CD8-positive, alpha-beta memory T cell (primary cell): ENCODE measurements at regions not wholly inside any gene's neighbourhood (a gene's known extent, or its start where the extent isn't known, plus 50 kb on each side); places are given as distances from the start of the nearest gene placed in this dataset.

Source experiments
- CTCF ChIA-PET: fragments of 350-600 bp; sonication (Branson Sonifier 250); formaldehyde crosslinking; loops from one replicate; lab custom pipeline; 2021; ENCODE audit warnings: antibody characterized with exemption; lab: Charles Lee
- POLR2A ChIA-PET: fragments of 350-600 bp; sonication (Branson Sonifier 250); formaldehyde crosslinking; loops from one replicate; lab custom pipeline; 2021; ENCODE audit warnings: antibody characterized with exemption; lab: Charles Lee
- DNase-seq, 5 donors: peaks; one replicate each; pipeline versions ENCODE4 v3.0.0 to v3.0.0-alpha.2; 2020 to 2022; ENCODE audit warnings: mixed read lengths in 1 of 5
- H3K27ac ChIP-seq: one replicate; pipeline ENCODE4 v1.7.0; 2013; ENCODE audit warnings: low read depth, mild to moderate bottlenecking, low read length, moderate library complexity
- H3K27me3 ChIP-seq: 2 replicates; pipeline ENCODE4 v1.7.0; 2013; ENCODE audit warnings: low read length, mild to moderate bottlenecking; ENCODE audit not compliant: insufficient read depth, poor library complexity, severe bottlenecking
- H3K36me3 ChIP-seq: 2 replicates; pipeline ENCODE4 v1.7.0; 2013; ENCODE audit warnings: mild to moderate bottlenecking, low read length, moderate library complexity; ENCODE audit not compliant: insufficient read depth
- H3K4me1 ChIP-seq: 2 replicates; pipeline ENCODE4 v1.7.0; 2013; ENCODE audit warnings: mild to moderate bottlenecking, low read length, moderate library complexity; ENCODE audit not compliant: insufficient read depth
- H3K4me3 ChIP-seq: 2 replicates; pipeline ENCODE4 v1.7.0; 2013; ENCODE audit warnings: mild to moderate bottlenecking, low read length
- H3K9me3 ChIP-seq: 2 replicates; pipeline ENCODE4 v1.7.0; 2013; ENCODE audit warnings: mild to moderate bottlenecking, low read length
- H3K27ac Mint-ChIP-seq, 8 donors: one replicate each; pipeline ENCODE4 v1.8.0; 2020 to 2021; ENCODE audit warnings: mixed read lengths in 8 of 8, mild to moderate bottlenecking in 6 of 8, inconsistent platforms in 3 of 8, moderate library complexity in 3 of 8
- H3K27me3 Mint-ChIP-seq, 2 donors: one replicate each; pipeline ENCODE4 v1.8.0; 2020 to 2021; ENCODE audit warnings: mixed read lengths in 2 of 2, mild to moderate bottlenecking in 1 of 2, moderate library complexity in 1 of 2
- H3K36me3 Mint-ChIP-seq, 3 donors: one replicate each; pipeline ENCODE4 v1.8.0; 2020 to 2021; ENCODE audit warnings: mixed read lengths in 3 of 3, inconsistent platforms in 1 of 3, mild to moderate bottlenecking in 1 of 3
- H3K4me1 Mint-ChIP-seq, 3 donors: one replicate each; pipeline ENCODE4 v1.8.0; 2020 to 2021; ENCODE audit warnings: mixed read lengths in 3 of 3, inconsistent platforms in 1 of 3, mild to moderate bottlenecking in 1 of 3
- H3K4me3 Mint-ChIP-seq, 7 donors: one replicate each; pipeline ENCODE4 v1.8.0; 2020 to 2021; ENCODE audit warnings: mixed read lengths in 7 of 7, mild to moderate bottlenecking in 6 of 7, moderate library complexity in 4 of 7, inconsistent platforms in 2 of 7
- H3K9me3 Mint-ChIP-seq, 5 donors: one replicate each; pipeline ENCODE4 v1.8.0; 2020 to 2022; ENCODE audit warnings: mixed read lengths in 5 of 5, mild to moderate bottlenecking in 3 of 5, moderate library complexity in 2 of 5, inconsistent platforms in 1 of 5

DNA sequence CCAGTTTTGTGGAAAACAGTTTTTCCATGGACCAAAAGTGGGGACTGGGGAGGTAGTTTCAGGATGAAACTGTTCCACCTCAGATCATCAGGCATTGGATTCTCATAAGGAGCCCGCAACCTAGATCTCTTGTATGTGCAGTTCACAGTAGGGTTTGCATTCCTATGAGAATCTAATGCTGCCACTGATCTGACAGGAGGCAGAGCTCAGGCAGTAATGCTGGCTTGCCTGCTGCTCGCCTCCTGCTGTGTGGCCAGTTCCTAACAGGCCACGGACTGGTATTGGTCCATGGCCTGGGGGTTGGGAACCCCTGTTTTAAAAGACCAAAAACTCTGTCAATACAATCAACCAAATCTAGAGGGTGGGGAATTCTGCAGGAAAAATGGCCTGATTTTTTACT, 100.0 kb upstream of the EOLA2 start:
- H3K27me3 Mint-ChIP-seq = peaks cover 7 to 8% of the 10 kb centered on the region in 2 donors
- no peaks in the 10 kb centered on the region for H3K9me3 ChIP-seq
- peaks cover 4 to 16% (median 9%) of the 10 kb centered on the region in 5 donors for H3K9me3 Mint-ChIP-seq
- no peak for DNase-seq
- ChIA-PET POLR2A (no interaction called here), CTCF (no interaction called here)
- H3K4me3 Mint-ChIP-seq = no peak overlapping the region
- no peaks in the 10 kb centered on the region for H3K4me1 Mint-ChIP-seq
- H3K36me3 ChIP-seq = no peaks in the 10 kb centered on the region
- no peaks in the 10 kb centered on the region for H3K27me3 ChIP-seq
- no peaks in the 10 kb centered on the region for H3K36me3 Mint-ChIP-seq
- H3K27ac ChIP-seq = no peak overlapping the region
- H3K4me1 ChIP-seq = no peaks in the 10 kb centered on the region
- no peak overlapping the region for H3K4me3 ChIP-seq
- no peak overlapping the region for H3K27ac Mint-ChIP-seq

- Mint-ChIP-seq H3K36me3 (no peaks in the 10 kb centered on the region), H3K4me3 (no peak overlapping the region), H3K27me3 (peaks cover 7 to 8% of the 10 kb centered on the region in 2 donors), H3K27ac (no peak overlapping the region), H3K9me3 (peaks cover 4 to 16% (median 9%) of the 10 kb centered on the region in 5 donors), H3K4me1 (no peaks in the 10 kb centered on the region)
- POLR2A ChIA-PET = no interaction called here
- no peak for DNase-seq
- Histone ChIP-seq H3K9me3 (no peaks in the 10 kb centered on the region), H3K36me3 (no peaks in the 10 kb centered on the region), H3K4me3 (no peak overlapping the region), H3K27ac (no peak overlapping the region), H3K4me1 (no peaks in the 10 kb centered on the region), H3K27me3 (no peaks in the 10 kb centered on the region)
- CTCF ChIA-PET = no interaction called here
Measured at GRCh38 chrX:150038986-150039599, 100.8 kb upstream of the EOLA2 start.

DNA sequence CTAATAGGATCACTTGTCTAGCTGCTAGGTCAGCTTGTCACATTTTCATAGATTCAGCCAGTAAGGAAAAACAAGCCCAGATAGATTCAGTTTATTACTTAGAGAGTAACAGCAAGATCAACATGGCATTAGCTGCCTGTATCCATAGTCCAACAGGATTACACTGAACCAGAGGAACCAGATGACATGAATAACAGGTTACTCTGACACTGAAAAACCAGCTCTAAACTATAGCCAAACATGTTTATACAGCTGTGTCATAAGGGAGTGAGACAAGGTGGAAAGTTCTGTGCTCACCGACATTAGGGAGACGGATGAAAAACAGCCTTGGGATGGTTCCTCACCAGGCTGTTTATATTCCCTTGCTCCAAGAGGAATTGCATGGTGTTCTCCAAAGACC, 102.9 kb upstream of the EOLA2 start:
- ChIA-PET CTCF (no interaction called here), POLR2A (no interaction called here)
- Histone ChIP-seq H3K9me3 (no peaks in the 10 kb centered on the region), H3K4me3 (no peak overlapping the region), H3K36me3 (no peaks in the 10 kb centered on the region), H3K27ac (no peak overlapping the region), H3K27me3 (no peaks in the 10 kb centered on the region), H3K4me1 (no peaks in the 10 kb centered on the region)
- Mint-ChIP-seq H3K36me3 (no peaks in the 10 kb centered on the region), H3K9me3 (peaks cover 0 to 11% (median 4%) of the 10 kb centered on the region in 5 donors), H3K4me1 (no peaks in the 10 kb centered on the region), H3K27me3 (peaks cover 7 to 25% of the 10 kb centered on the region in 2 donors), H3K27ac (no peak overlapping the region), H3K4me3 (no peak overlapping the region)
- no peak for DNase-seq

DNA sequence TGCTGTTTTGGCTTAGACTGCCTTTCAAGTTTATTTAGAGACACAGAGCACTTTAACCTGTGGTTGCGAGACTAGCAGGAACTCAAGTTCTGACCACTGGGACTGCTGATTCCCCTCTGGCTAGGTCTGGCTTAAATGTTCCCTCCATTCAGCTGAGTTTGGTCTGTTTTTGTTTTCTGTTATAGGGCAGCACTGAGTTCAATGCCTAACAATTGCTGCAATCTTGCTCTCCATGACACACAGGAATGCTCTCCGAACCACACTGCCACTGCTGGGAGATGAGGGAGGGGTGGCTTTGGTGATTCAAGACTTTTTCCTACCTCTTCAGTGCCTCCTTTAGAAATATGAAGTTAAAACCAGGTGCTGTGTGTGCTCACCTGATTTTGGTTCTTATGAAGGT, 106.3 kb upstream of the EOLA2 start:
- DNase-seq = no peak
- ChIA-PET POLR2A (no interaction called here), CTCF (no interaction called here)
- Histone ChIP-seq H3K27me3 (no peaks in the 10 kb centered on the region), H3K27ac (no peak overlapping the region), H3K36me3 (no peaks in the 10 kb centered on the region), H3K4me1 (no peaks in the 10 kb centered on the region), H3K4me3 (no peak overlapping the region), H3K9me3 (no peaks in the 10 kb centered on the region)
- Mint-ChIP-seq H3K9me3 (peaks cover 0 to 11% (median 4%) of the 10 kb centered on the region in 5 donors), H3K4me1 (no peaks in the 10 kb centered on the region), H3K36me3 (no peaks in the 10 kb centered on the region), H3K27ac (no peak overlapping the region), H3K27me3 (peaks cover 7 to 26% of the 10 kb centered on the region in 2 donors), H3K4me3 (no peak overlapping the region)

GRCh38 chrX:150047818-150048217, 109.5 kb upstream of the EOLA2 start:
- peaks cover 5 to 18% of the 10 kb centered on the region in 2 donors for H3K27me3 Mint-ChIP-seq
- Histone ChIP-seq H3K36me3 (no peaks in the 10 kb centered on the region), H3K4me1 (no peaks in the 10 kb centered on the region), H3K9me3 (no peaks in the 10 kb centered on the region), H3K27ac (no peak overlapping the region), H3K27me3 (no peaks in the 10 kb centered on the region), H3K4me3 (no peak overlapping the region)
- ChIA-PET CTCF (no interaction called here), POLR2A (no interaction called here)
- no peak overlapping the region for H3K27ac Mint-ChIP-seq
- H3K9me3 Mint-ChIP-seq = peaks cover 0 to 11% (median 0%) of the 10 kb centered on the region in 5 donors
- H3K4me3 Mint-ChIP-seq = no peak overlapping the region
- no peak for DNase-seq
- H3K4me1 Mint-ChIP-seq = no peaks in the 10 kb centered on the region
- no peaks in the 10 kb centered on the region for H3K36me3 Mint-ChIP-seq

DNA sequence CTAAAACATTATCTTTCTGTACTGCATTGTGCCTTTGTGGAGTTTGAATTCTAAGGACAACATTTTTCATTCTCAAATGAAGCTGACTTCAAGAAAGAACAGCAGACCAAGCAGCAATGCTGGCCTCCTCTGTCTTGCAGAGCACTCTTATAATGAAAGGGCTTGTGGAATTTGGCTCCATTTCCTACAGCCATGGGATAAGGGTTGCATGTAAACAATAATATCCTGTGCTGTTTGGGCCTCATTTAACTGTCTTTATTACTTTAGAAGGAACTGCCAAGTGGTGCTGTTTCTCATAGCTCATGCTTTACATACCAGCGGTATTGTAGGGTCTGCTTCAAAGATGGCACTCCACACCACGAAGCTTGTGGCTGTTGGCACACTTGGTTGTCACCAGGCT, 111.4 kb upstream of the EOLA2 start:
- Histone ChIP-seq H3K27me3 (no peaks in the 10 kb centered on the region), H3K4me1 (no peaks in the 10 kb centered on the region), H3K27ac (no peak overlapping the region), H3K36me3 (no peaks in the 10 kb centered on the region), H3K4me3 (no peak overlapping the region), H3K9me3 (no peaks in the 10 kb centered on the region)
- DNase-seq = no peak
- no peak overlapping the region for H3K4me3 Mint-ChIP-seq
- no peaks in the 10 kb centered on the region for H3K36me3 Mint-ChIP-seq
- peaks cover 0 to 4% (median 0%) of the 10 kb centered on the region in 5 donors for H3K9me3 Mint-ChIP-seq
- no peaks in the 10 kb centered on the region for H3K4me1 Mint-ChIP-seq
- peaks cover 8 to 12% of the 10 kb centered on the region in 2 donors for H3K27me3 Mint-ChIP-seq
- no peak overlapping the region for H3K27ac Mint-ChIP-seq
- POLR2A ChIA-PET = no interaction called here
- CTCF ChIA-PET = no interaction called here

- Mint-ChIP-seq H3K9me3 (peaks cover 0 to 4% (median 0%) of the 10 kb centered on the region in 5 donors), H3K36me3 (no peaks in the 10 kb centered on the region), H3K27me3 (peaks cover 6 to 7% of the 10 kb centered on the region in 2 donors), H3K4me3 (no peak overlapping the region), H3K27ac (no peak overlapping the region), H3K4me1 (no peaks in the 10 kb centered on the region)
- ChIA-PET CTCF (no interaction called here), POLR2A (no interaction called here)
- Histone ChIP-seq H3K27ac (no peak overlapping the region), H3K4me3 (no peak overlapping the region), H3K36me3 (no peaks in the 10 kb centered on the region), H3K27me3 (no peaks in the 10 kb centered on the region), H3K9me3 (no peaks in the 10 kb centered on the region), H3K4me1 (no peaks in the 10 kb centered on the region)
- DNase-seq = no peak
Measured at GRCh38 chrX:150050387-150050786, 112.1 kb upstream of the EOLA2 start.

DNA sequence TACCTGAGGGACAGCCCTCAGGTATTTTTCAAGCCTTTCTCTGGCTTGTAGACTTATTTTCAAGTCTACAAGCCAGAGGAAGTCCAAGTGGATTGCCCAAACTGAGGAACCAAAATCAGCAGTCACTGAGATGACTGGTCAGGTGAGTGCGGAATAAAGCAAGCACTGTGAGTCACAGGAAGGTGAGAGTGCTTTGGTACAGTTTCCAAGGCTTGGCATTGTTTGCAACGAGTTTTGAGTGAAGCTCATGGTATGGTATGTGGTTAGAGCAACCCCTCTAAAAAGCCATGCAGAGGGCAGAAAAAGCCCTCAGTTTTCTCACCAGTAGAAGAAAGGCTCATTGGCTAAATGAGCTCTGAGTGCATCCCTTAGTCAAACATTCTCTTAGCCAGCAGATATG, 112.8 kb upstream of the EOLA2 start:
- Histone ChIP-seq H3K9me3 (no peaks in the 10 kb centered on the region), H3K4me1 (no peaks in the 10 kb centered on the region), H3K27me3 (no peaks in the 10 kb centered on the region), H3K27ac (no peak overlapping the region), H3K36me3 (no peaks in the 10 kb centered on the region), H3K4me3 (no peak overlapping the region)
- DNase-seq = no peak
- Mint-ChIP-seq H3K27ac (no peak overlapping the region), H3K36me3 (no peaks in the 10 kb centered on the region), H3K4me1 (no peaks in the 10 kb centered on the region), H3K4me3 (no peak overlapping the region), H3K27me3 (peaks cover 3 to 7% of the 10 kb centered on the region in 2 donors), H3K9me3 (peaks cover 0 to 2% (median 0%) of the 10 kb centered on the region in 5 donors)
- ChIA-PET CTCF (no interaction called here), POLR2A (no interaction called here)
